ENCODE measurements at regions not wholly inside any gene's neighbourhood (a gene's known extent, or its start where the extent isn't known, plus 50 kb on each side); places are given as distances from the start of the nearest gene placed in this dataset.

DNA sequence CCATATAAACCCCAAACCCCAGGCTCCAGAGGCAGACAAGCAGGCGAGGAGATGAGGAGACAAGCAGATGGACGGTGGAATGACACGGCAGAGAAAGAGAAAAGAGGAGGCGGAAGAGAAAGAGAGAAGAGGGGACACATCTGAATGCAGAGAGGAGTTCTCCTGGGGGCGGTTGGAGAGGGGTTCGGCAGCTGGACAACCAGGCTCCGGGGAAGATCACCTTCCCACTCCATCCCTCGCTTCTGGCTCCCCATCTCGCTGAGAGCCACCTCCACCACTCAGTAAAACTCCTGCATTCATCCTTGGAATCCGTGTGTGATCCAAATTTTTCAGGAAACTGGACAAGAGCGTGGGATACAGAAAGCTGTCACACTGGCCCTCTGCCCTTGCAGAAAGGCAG lies 966.7 kb upstream of the NXPH2 start:
- TF ChIP-seq RAD21 (conservative IDR thresholded peaks at IDR 0.05) (no peak), TAF1 (IDR thresholded peaks at IDR 0.05; ENCODE audit: low read depth) (no peak), MXI1 (conservative IDR thresholded peaks at IDR 0.05; ENCODE audit: poor library complexity, severe bottlenecking) (no peak), EP300 (conservative IDR thresholded peaks at IDR 0.05; ENCODE audit: poor library complexity, severe bottlenecking) (no peak)
- TF ChIP-seq, protein P1, sequence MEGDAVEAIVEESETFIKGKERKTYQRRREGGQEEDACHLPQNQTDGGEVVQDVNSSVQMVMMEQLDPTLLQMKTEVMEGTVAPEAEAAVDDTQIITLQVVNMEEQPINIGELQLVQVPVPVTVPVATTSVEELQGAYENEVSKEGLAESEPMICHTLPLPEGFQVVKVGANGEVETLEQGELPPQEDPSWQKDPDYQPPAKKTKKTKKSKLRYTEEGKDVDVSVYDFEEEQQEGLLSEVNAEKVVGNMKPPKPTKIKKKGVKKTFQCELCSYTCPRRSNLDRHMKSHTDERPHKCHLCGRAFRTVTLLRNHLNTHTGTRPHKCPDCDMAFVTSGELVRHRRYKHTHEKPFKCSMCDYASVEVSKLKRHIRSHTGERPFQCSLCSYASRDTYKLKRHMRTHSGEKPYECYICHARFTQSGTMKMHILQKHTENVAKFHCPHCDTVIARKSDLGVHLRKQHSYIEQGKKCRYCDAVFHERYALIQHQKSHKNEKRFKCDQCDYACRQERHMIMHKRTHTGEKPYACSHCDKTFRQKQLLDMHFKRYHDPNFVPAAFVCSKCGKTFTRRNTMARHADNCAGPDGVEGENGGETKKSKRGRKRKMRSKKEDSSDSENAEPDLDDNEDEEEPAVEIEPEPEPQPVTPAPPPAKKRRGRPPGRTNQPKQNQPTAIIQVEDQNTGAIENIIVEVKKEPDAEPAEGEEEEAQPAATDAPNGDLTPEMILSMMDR (IDR thresholded peaks at IDR 0.05; ENCODE audit: poor library complexity, severe bottlenecking): no peak

DNA sequence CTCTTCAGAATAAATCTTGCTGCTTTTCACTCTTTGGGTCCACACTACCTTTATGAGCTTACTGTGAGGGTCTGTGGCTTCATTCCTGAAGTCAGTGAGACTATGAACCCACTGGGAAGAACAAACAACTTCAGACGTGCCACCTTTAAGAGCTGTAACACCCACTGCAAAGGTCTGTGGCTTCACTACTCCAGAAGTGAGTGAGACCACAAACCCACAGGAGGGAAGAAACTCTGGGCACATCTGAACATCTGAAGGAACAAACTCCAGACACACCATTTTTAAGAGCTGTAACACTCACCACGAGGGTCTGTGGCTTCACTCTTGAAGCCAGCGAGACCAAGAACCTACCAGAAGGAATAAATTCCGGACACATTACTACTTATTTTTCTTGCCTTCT lies 964.1 kb upstream of the NXPH2 start:
- Histone ChIP-seq H3K9me3 (ENCODE audit: low read length) (no peaks in the 10 kb centered on the region), H3K27me3 (ENCODE audit: insufficient read depth, low read depth, low read length) (no peaks in the 10 kb centered on the region), H3K4me3 (ENCODE audit: low read length) (no peak overlapping the region), H3K4me2 (ENCODE audit: low read length) (no peak overlapping the region), H4K20me1 (ENCODE audit: insufficient read depth) (no peaks in the 10 kb centered on the region), H3K36me3 (ENCODE audit: insufficient read depth, low read length) (no peaks in the 10 kb centered on the region), H3K9ac (ENCODE audit: low read length) (no peak overlapping the region), H3K9me2 (ENCODE audit: insufficient read depth, low read length) (no peaks in the 10 kb centered on the region), H2AFZ (ENCODE audit: low read depth, low read length) (no peak overlapping the region), H3K79me2 (replicated peaks; ENCODE audit: insufficient read depth, low read length) (no peaks in the 10 kb centered on the region), H3K27ac (ENCODE audit: low read length) (no peak overlapping the region), H3F3A (ENCODE audit: insufficient read depth, low read length, poor library complexity, severe bottlenecking) (no peaks in the 10 kb centered on the region)
- no peak for TF ChIP-seq POLR2AphosphoS5 (IDR thresholded peaks at IDR 0.05)
- TF ChIP-seq, protein P2, sequence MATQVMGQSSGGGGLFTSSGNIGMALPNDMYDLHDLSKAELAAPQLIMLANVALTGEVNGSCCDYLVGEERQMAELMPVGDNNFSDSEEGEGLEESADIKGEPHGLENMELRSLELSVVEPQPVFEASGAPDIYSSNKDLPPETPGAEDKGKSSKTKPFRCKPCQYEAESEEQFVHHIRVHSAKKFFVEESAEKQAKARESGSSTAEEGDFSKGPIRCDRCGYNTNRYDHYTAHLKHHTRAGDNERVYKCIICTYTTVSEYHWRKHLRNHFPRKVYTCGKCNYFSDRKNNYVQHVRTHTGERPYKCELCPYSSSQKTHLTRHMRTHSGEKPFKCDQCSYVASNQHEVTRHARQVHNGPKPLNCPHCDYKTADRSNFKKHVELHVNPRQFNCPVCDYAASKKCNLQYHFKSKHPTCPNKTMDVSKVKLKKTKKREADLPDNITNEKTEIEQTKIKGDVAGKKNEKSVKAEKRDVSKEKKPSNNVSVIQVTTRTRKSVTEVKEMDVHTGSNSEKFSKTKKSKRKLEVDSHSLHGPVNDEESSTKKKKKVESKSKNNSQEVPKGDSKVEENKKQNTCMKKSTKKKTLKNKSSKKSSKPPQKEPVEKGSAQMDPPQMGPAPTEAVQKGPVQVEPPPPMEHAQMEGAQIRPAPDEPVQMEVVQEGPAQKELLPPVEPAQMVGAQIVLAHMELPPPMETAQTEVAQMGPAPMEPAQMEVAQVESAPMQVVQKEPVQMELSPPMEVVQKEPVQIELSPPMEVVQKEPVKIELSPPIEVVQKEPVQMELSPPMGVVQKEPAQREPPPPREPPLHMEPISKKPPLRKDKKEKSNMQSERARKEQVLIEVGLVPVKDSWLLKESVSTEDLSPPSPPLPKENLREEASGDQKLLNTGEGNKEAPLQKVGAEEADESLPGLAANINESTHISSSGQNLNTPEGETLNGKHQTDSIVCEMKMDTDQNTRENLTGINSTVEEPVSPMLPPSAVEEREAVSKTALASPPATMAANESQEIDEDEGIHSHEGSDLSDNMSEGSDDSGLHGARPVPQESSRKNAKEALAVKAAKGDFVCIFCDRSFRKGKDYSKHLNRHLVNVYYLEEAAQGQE (IDR thresholded peaks at IDR 0.05; ENCODE audit: borderline replicate concordance): no peak
- no peak for TF ChIP-seq EZH2 (IDR thresholded peaks at IDR 0.05; ENCODE audit: borderline replicate concordance, insufficient read depth, low read length, poor library complexity, severe bottlenecking)
- no peak for TF ChIP-seq EP300 (conservative IDR thresholded peaks at IDR 0.05; ENCODE audit: poor library complexity, severe bottlenecking)
- no peak for TF ChIP-seq MXI1 (conservative IDR thresholded peaks at IDR 0.05; ENCODE audit: poor library complexity, severe bottlenecking)
- no peak for TF ChIP-seq RAD21 (conservative IDR thresholded peaks at IDR 0.05)
- TF ChIP-seq TAF1 (IDR thresholded peaks at IDR 0.05; ENCODE audit: low read depth): no peak
- TF ChIP-seq, protein P1 (IDR thresholded peaks at IDR 0.05; ENCODE audit: poor library complexity, severe bottlenecking): no peak
- no peak for TF ChIP-seq SMC3 (conservative IDR thresholded peaks at IDR 0.05; ENCODE audit: poor library complexity)

More for the DNA sequence above, 966.7 kb upstream of the NXPH2 start:
- no peak overlapping the region for H3K27ac ChIP-seq (ENCODE audit: low read length)
- no peaks in the 10 kb centered on the region for H3K79me2 ChIP-seq (replicated peaks; ENCODE audit: insufficient read depth, low read length)
- no peaks in the 10 kb centered on the region for H3K27me3 ChIP-seq (ENCODE audit: insufficient read depth, low read depth, low read length)
- no peak overlapping the region for H3K4me2 ChIP-seq (ENCODE audit: low read length)
- no peaks in the 10 kb centered on the region for H3K9me2 ChIP-seq (ENCODE audit: insufficient read depth, low read length)
- H3K9ac ChIP-seq (ENCODE audit: low read length): no peak overlapping the region
- H3K4me3 ChIP-seq (ENCODE audit: low read length): no peak overlapping the region
- no peaks in the 10 kb centered on the region for H3K36me3 ChIP-seq (ENCODE audit: insufficient read depth, low read length)
- no peaks in the 10 kb centered on the region for H3F3A ChIP-seq (ENCODE audit: insufficient read depth, low read length, poor library complexity, severe bottlenecking)
- H4K20me1 ChIP-seq (ENCODE audit: insufficient read depth): no peaks in the 10 kb centered on the region
- no peaks in the 10 kb centered on the region for H3K9me3 ChIP-seq (ENCODE audit: low read length)
- H2AFZ ChIP-seq (ENCODE audit: low read depth, low read length): no peak overlapping the region
